Mesenchymal stem cell (in vitro differentiated cells and primary cell): ENCODE measurements at regions not wholly inside any gene's neighbourhood (a gene's known extent, or its start where the extent isn't known, plus 50 kb on each side); places are given as distances from the start of the nearest gene placed in this dataset.

Source experiments
- DNase-seq: peaks from one replicate; pipeline ENCODE4 v3.0.0-alpha.2; 2013
- H2AFZ ChIP-seq: one replicate; pipeline ENCODE4 v1.6.1; 2013; ENCODE audit warnings: low read depth, mild to moderate bottlenecking, control low read depth, inconsistent platforms, low read length, moderate library complexity
- H2AK5ac ChIP-seq: 2 replicates; pipeline ENCODE4 v1.6.1; 2013; ENCODE audit warnings: low read length, moderate library complexity, mild to moderate bottlenecking, inconsistent platforms; ENCODE audit not compliant: severe bottlenecking
- H2BK120ac ChIP-seq: one replicate; pipeline ENCODE4 v1.6.1; 2013; ENCODE audit warnings: low read depth, mild to moderate bottlenecking, inconsistent platforms, low read length, moderate library complexity
- H2BK12ac ChIP-seq, 2 experiments: one replicate each; pipeline ENCODE4 v1.6.1; 2013; ENCODE audit warnings: inconsistent platforms in 2 of 2, low read length in 2 of 2, mild to moderate bottlenecking in 2 of 2, moderate library complexity in 2 of 2, control low read depth in 1 of 2
- H2BK15ac ChIP-seq: one replicate; pipeline ENCODE4 v1.6.1; 2013; ENCODE audit warnings: mild to moderate bottlenecking, low read depth, inconsistent platforms; ENCODE audit not compliant: poor library complexity, severe bottlenecking
- H2BK5ac ChIP-seq: 2 replicates; pipeline ENCODE4 v1.6.1; 2013; ENCODE audit warnings: low read depth, mild to moderate bottlenecking, low read length, control low read depth, inconsistent platforms; ENCODE audit not compliant: poor library complexity, severe bottlenecking
- H3K14ac ChIP-seq, 2 experiments: one replicate each; pipeline ENCODE4 v1.6.1; 2013; ENCODE audit warnings: inconsistent platforms in 2 of 2, low read length in 2 of 2, control low read depth in 1 of 2, mild to moderate bottlenecking in 1 of 2, moderate library complexity in 1 of 2
- H3K18ac ChIP-seq, 2 experiments: one replicate each; pipeline ENCODE4 v1.6.1; 2013; ENCODE audit warnings: inconsistent platforms in 2 of 2, low read length in 2 of 2, control low read depth in 1 of 2, low read depth in 1 of 2, mild to moderate bottlenecking in 1 of 2
- H3K23ac ChIP-seq, 2 experiments: one replicate each; pipeline ENCODE4 v1.6.1; 2013; ENCODE audit warnings: inconsistent platforms in 2 of 2, low read length in 2 of 2, mild to moderate bottlenecking in 2 of 2, moderate library complexity in 2 of 2, control low read depth in 1 of 2
- H3K27ac ChIP-seq: 2 replicates; pipeline ENCODE4 v1.5.1; 2013; ENCODE audit warnings: mild to moderate bottlenecking, moderate library complexity, low read length, control low read depth, inconsistent platforms; ENCODE audit not compliant: poor library complexity, severe bottlenecking
- H3K27me3 ChIP-seq, 2 experiments: 2 replicates each; pipeline versions ENCODE4 v1.6.1 to v1.7.0; 2013; ENCODE audit warnings: low read length in 2 of 2, mild to moderate bottlenecking in 2 of 2, moderate library complexity in 2 of 2, control low read depth in 1 of 2, inconsistent platforms in 1 of 2; ENCODE audit not compliant: control insufficient read depth in 1 of 2, insufficient read depth in 1 of 2
- H3K36me3 ChIP-seq, 2 experiments: 2 replicates each; pipeline versions ENCODE4 v1.6.1 to v1.7.0; 2013; ENCODE audit warnings: low read length in 2 of 2, control low read depth in 1 of 2, inconsistent platforms in 1 of 2, low read depth in 1 of 2, mild to moderate bottlenecking in 1 of 2; ENCODE audit not compliant: insufficient read depth in 2 of 2, control insufficient read depth in 1 of 2
- H3K4ac ChIP-seq, 2 experiments: one replicate each; pipeline ENCODE4 v1.6.1; 2013; ENCODE audit warnings: inconsistent platforms in 2 of 2, low read length in 2 of 2, mild to moderate bottlenecking in 2 of 2, moderate library complexity in 2 of 2, control low read depth in 1 of 2, low read depth in 1 of 2
- H3K4me1 ChIP-seq: 2 replicates; pipeline ENCODE4 v1.6.1; 2013; ENCODE audit warnings: low read depth, low read length, control low read depth; ENCODE audit not compliant: control insufficient read depth, insufficient read depth
- H3K4me2 ChIP-seq: 2 replicates; pipeline ENCODE4 v1.6.1; 2013; ENCODE audit warnings: low read length, mild to moderate bottlenecking, inconsistent platforms; ENCODE audit not compliant: poor library complexity, severe bottlenecking
- H3K4me3 ChIP-seq, 2 experiments: 2 replicates each; pipeline versions ENCODE4 v1.5.1 to v1.7.0; 2013; ENCODE audit warnings: low read length in 2 of 2, mild to moderate bottlenecking in 2 of 2, control low read depth in 1 of 2, low read depth in 1 of 2; ENCODE audit not compliant: insufficient read depth in 1 of 2
- H3K79me1 ChIP-seq: replicated peaks from 2 replicates; pipeline ENCODE4 v1.6.1; 2013; ENCODE audit warnings: mild to moderate bottlenecking, control low read depth, low read length, inconsistent platforms; ENCODE audit not compliant: poor library complexity, severe bottlenecking
- H3K9ac ChIP-seq: 2 replicates; pipeline ENCODE4 v1.7.0; 2013; ENCODE audit warnings: mild to moderate bottlenecking, low read length, moderate library complexity
- H3K9me3 ChIP-seq: 2 replicates; pipeline ENCODE4 v1.7.0; 2013; ENCODE audit warnings: mild to moderate bottlenecking, low read length; ENCODE audit not compliant: control insufficient read depth
- H4K8ac ChIP-seq: one replicate; pipeline ENCODE4 v1.6.1; 2013; ENCODE audit warnings: inconsistent platforms, mild to moderate bottlenecking, low read length, moderate library complexity
- H4K91ac ChIP-seq: one replicate; pipeline ENCODE4 v1.6.1; 2013; ENCODE audit warnings: mild to moderate bottlenecking, low read length, inconsistent platforms
- WGBS: methylation state at CpG from one replicate; pipeline ENCODE4 v1.1.7; 2013; ENCODE audit warnings: mixed read lengths; 5-methylcytosine and 5-hydroxymethylcytosine counted together

DNA sequence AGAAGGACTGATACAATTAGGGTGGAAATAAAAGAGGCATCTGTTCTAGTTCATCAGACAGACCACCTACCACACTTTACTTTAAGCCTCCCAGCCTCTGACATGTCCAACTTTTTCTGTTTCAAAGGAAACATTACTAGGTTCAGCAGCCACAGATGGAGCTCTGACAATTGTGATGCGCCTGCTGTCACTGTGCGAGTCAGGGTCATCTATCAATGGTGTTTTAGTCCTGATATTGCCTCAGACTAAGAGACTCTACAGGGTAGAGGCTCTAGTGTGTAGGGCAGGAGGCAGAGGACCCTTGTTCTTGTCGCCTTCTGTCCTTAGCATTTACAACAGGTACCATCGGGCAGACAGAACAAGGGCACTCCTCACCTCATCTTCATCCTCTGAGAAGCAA lies 685.0 kb upstream of the SGCG start:
- Histone ChIP-seq H2AFZ (no peak overlapping the region), H3K4me3 (no peak overlapping the region), H3K27me3 (no peaks in the 10 kb centered on the region), H3K18ac (no peak overlapping the region), H2BK120ac (no peak overlapping the region), H4K91ac (no peak overlapping the region), H4K8ac (no peak overlapping the region), H2AK5ac (no peak overlapping the region), H3K4ac (no peak overlapping the region), H3K4me1 (peaks cover 2% of the 10 kb centered on the region), H3K9ac (no peak overlapping the region), H3K4me2 (no peak overlapping the region), H2BK15ac (no peak overlapping the region), H2BK5ac (no peak overlapping the region), H3K14ac (no peak overlapping the region), H3K23ac (no peak overlapping the region), H3K79me1 (no peaks in the 10 kb centered on the region), H2BK12ac (no peak overlapping the region), H3K27ac (no peak overlapping the region), H3K9me3 (peaks cover 14% of the 10 kb centered on the region), H3K36me3 (no peaks in the 10 kb centered on the region)
- DNase-seq: no peak
- WGBS: 84% methylated on average over 2 of the region's 4 CpGs

- Histone ChIP-seq H4K91ac (no peak overlapping the region), H3K4me3 (no peak overlapping the region), H3K4ac (no peak overlapping the region), H3K18ac (no peak overlapping the region), H2AFZ (no peak overlapping the region), H2AK5ac (peak overlapping the region; percentile 16), H3K9me3 (peaks cover 10% of the 10 kb centered on the region), H2BK120ac (no peak overlapping the region), H3K9ac (no peak overlapping the region), H2BK5ac (no peak overlapping the region), H3K79me1 (no peaks in the 10 kb centered on the region), H3K23ac (no peak overlapping the region), H3K27me3 (no peaks in the 10 kb centered on the region), H3K4me2 (no peak overlapping the region), H3K4me1 (peaks cover 2% of the 10 kb centered on the region), H3K14ac (no peak overlapping the region), H2BK15ac (no peak overlapping the region), H3K27ac (no peak overlapping the region), H3K36me3 (no peaks in the 10 kb centered on the region), H2BK12ac (no peak overlapping the region), H4K8ac (no peak overlapping the region)
- DNase-seq: no peak
- WGBS: 91% methylated on average over 17 of the region's 17 CpGs
Observed at GRCh38 chr13:22496803-22497508, 683.8 kb upstream of the SGCG start.

GRCh38 chr13:22497991-22498780 lies 682.6 kb upstream of the SGCG start:
- no peak overlapping the region for H4K91ac ChIP-seq
- H3K23ac ChIP-seq: no peak overlapping the region
- no peak overlapping the region for H3K4ac ChIP-seq
- no peak overlapping the region for H3K4me3 ChIP-seq
- no peak overlapping the region for H2BK120ac ChIP-seq
- no peak overlapping the region for H2BK15ac ChIP-seq
- no peak overlapping the region for H3K9ac ChIP-seq
- peak overlapping the region; percentile 39 for H3K27ac ChIP-seq
- no peak overlapping the region for H2AFZ ChIP-seq
- no peak overlapping the region for H3K4me2 ChIP-seq
- peaks cover 15% of the 10 kb centered on the region for H3K9me3 ChIP-seq
- 85% methylated on average over 13 of the region's 16 CpGs for WGBS
- H2BK12ac ChIP-seq: no peak overlapping the region
- H3K18ac ChIP-seq: no peak overlapping the region
- peaks cover 2% of the 10 kb centered on the region for H3K4me1 ChIP-seq
- no peaks in the 10 kb centered on the region for H3K79me1 ChIP-seq
- H3K27me3 ChIP-seq: no peaks in the 10 kb centered on the region
- no peak overlapping the region for H3K14ac ChIP-seq
- H2BK5ac ChIP-seq: peak overlapping the region; percentile 44
- no peaks in the 10 kb centered on the region for H3K36me3 ChIP-seq
- H2AK5ac ChIP-seq: peak overlapping the region; percentile 77
- H4K8ac ChIP-seq: no peak overlapping the region
- no peak for DNase-seq

GRCh38 chr13:22499919-22500318 lies 680.9 kb upstream of the SGCG start:
- Histone ChIP-seq H2BK120ac (no peak overlapping the region), H3K27me3 (no peaks in the 10 kb centered on the region), H3K4me1 (peaks cover 2% of the 10 kb centered on the region), H3K23ac (no peak overlapping the region), H3K4ac (no peak overlapping the region), H4K8ac (no peak overlapping the region), H2BK5ac (no peak overlapping the region), H3K4me3 (no peak overlapping the region), H2AK5ac (no peak overlapping the region), H4K91ac (no peak overlapping the region), H3K9me3 (peaks cover 11% of the 10 kb centered on the region), H2BK15ac (no peak overlapping the region), H3K79me1 (no peaks in the 10 kb centered on the region), H3K27ac (no peak overlapping the region), H3K36me3 (no peaks in the 10 kb centered on the region), H3K14ac (no peak overlapping the region), H2BK12ac (no peak overlapping the region), H2AFZ (no peak overlapping the region), H3K4me2 (no peak overlapping the region), H3K18ac (no peak overlapping the region), H3K9ac (no peak overlapping the region)
- DNase-seq: no peak
